ENCODE measurements at regions not wholly inside any gene's neighbourhood (a gene's known extent, or its start where the extent isn't known, plus 50 kb on each side); places are given as distances from the start of the nearest gene placed in this dataset.
"Not testable (repeated sequence)": the region's sequence is repeated elsewhere in the genome, so short reads cannot be mapped to it uniquely, and the experiment has no call there.

DNA sequence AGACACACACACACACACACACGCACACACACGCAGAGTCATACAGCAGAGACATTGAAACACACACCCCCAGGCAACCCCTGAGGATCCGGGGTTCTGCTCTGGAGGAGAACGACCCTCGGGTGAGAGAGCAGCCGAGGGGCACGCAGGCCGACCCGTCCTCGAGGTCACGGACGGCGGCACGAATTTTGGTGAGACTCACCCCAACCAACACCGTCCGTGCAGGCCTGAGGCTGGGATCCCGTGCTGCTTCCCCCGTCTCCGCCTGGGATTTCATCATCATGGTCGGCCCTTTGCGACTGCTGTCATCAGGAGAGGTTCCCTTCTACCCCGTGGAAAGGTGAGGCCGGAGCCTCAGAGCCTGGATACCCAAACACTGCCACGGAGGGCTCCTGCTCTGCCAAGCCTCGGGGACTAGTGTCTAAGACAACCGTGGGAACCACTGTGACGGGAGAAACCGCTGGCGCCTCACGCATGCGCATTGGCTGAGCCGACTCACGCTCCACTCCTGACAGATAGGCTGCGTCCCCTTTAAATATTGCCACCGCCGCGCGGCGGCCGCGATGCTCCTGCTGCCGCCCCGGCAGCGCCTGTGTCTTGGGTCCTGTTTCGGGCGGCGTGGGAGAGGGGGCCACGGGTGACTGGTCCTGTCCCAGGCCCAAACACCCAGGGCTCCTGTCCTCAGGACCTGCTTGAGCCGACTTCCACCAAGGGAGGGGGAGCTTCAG lies 699.1 kb upstream of the TPTE start:
- not testable (repeated sequence) for DNase-seq; H3K4me1 Mint-ChIP-seq; H3K27ac Mint-ChIP-seq; H3K9me3 Mint-ChIP-seq; H3K27me3 Mint-ChIP-seq; H3K36me3 Mint-ChIP-seq; ATAC-seq (replicated peaks); H3K4me3 Mint-ChIP-seq

DNA sequence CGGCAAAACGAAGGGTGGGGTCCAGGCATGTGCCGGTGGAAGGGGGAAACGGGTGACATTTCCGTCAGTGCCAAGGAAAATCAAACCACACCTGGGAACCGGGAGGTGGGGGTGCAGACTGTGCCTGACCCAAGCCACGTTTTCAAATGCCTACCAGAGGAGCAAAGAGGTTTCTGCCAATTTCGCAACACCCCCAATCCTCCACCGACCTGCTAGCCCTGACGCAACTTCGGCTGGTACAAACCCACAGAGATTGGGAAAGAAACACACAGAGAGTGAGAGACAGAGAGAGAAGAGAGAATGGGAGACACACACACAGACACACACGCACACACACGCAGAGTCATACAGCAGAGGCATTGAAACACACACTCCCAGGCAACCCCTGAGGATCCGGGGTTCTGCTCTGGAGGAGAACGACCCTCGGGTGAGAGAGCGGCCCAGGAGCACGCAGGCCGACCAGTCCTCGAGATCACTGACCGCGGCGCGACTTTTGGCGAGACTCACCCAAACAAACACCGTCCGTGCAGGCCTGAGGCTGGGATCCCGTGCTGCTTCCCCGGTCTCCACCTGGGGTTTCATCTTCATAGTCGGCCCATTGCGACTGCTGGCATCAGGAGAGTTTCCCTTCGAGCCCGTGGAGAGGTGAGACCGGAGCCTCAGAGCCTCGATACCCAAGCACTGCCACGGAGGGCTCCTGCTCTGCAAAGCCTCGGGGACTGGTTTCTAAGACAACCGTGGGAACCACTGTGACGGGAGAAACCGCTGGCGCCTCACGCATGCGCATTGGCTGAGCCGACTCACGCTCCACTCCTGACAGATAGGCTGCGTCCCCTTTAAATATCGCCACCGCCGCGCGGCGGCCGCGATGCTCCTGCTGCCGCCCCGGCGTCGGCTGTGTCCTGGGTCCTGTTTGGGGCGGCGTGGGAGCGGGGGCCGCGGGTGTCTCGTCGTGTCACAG lies 697.9 kb upstream of the TPTE start:
- H3K9me3 Mint-ChIP-seq; H3K27me3 Mint-ChIP-seq; H3K27ac Mint-ChIP-seq; DNase-seq; H3K36me3 Mint-ChIP-seq; H3K4me1 Mint-ChIP-seq; ATAC-seq (replicated peaks); H3K4me3 Mint-ChIP-seq: not testable (repeated sequence)

DNA sequence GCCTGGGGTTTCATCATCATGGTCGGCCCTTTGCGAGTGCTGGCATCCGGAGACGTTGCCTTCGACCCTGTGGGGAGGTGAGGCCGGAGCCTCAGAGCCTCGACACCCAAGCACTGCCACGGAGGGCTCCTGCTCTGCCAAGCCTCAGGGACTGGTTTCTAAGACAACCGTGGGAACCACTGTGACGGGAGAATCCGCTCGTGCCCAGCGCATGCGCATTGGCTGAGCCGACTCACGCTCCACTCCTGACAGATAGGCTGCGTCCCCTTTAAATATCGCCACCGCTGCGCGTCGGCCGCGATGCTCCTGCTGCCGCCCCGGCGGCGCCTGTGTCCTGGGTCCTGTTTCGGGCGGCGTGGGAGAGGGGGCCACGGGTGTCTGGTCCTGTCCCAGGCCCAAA lies 690.6 kb upstream of the TPTE start:
- not testable (repeated sequence) for H3K27ac Mint-ChIP-seq

DNA sequence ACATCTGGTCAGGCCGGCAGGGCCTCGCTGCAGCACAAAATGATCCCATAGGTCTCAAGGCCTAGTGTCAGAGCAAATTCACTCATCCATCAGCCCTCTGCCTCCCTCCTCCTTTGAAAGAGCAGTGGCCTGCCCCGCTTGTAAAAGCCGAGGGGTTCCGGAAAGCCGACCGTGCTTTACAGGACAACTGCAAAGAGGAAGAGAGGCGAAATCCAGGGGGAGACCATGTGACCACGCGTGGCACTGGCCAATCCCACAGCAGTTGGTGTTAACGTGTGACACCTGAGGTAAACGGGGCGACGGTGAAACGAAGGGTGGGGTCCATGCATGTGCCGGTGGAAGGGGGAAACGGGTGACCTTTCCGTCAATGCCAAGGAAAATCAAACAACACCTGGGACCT lies 688.6 kb upstream of the TPTE start:
- H3K4me3 Mint-ChIP-seq; ATAC-seq (replicated peaks); H3K4me1 Mint-ChIP-seq; H3K9me3 Mint-ChIP-seq; H3K27me3 Mint-ChIP-seq; H3K36me3 Mint-ChIP-seq; DNase-seq; H3K27ac Mint-ChIP-seq: not testable (repeated sequence)

More for the DNA sequence above, 690.6 kb upstream of the TPTE start:
- not testable (repeated sequence) for H3K4me3 Mint-ChIP-seq; H3K36me3 Mint-ChIP-seq; H3K27me3 Mint-ChIP-seq; H3K9me3 Mint-ChIP-seq; ATAC-seq (replicated peaks); DNase-seq; H3K4me1 Mint-ChIP-seq

DNA sequence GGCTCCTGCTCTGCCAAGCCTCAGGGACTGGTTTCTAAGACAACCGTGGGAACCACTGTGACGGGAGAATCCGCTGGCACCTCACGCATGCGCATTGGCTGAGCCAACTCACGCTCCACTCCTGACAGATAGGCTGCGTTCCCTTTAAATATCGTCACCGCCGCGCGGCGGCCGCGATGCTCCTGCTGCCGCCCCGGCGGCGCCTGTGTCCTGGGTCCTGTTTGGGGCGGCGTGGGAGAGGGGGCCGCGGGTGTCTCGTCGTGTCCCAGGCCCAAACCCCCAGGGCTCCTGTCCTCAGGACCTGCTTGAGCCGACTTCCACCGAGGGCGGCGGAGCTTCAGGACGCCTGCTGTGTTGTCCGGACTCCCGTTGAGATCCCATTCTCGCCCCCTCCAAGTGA lies 684.8 kb upstream of the TPTE start:
- H3K36me3 Mint-ChIP-seq; DNase-seq; ATAC-seq (replicated peaks); H3K4me1 Mint-ChIP-seq; H3K27ac Mint-ChIP-seq; H3K27me3 Mint-ChIP-seq; H3K4me3 Mint-ChIP-seq: not testable (repeated sequence)
- H3K9me3 Mint-ChIP-seq: peaks cover 10 to 22% of the 10 kb centered on the region in 2 donors

DNA sequence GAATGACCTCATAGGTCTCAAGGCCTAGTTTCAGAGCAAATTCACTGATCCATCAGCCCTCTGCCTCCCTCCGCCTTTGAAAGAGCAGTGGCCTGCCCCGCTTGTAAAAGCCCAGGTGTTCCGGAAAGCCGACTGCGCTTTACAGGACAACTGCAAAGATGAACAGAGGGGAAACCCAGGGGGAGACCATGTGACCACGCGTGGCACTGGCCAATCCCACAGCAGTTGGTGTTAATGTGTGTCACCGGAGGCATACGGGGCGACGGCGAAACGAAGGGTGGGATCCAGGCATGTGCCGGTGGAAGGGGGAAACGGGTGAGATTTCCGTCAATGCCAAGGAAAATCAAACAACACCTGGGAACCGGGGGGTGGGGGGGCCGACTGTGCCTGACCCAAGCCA lies 684.4 kb upstream of the TPTE start:
- ATAC-seq (replicated peaks); H3K4me1 Mint-ChIP-seq; H3K27me3 Mint-ChIP-seq; H3K4me3 Mint-ChIP-seq; H3K36me3 Mint-ChIP-seq; H3K27ac Mint-ChIP-seq; DNase-seq: not testable (repeated sequence)
- peaks cover 10 to 24% of the 10 kb centered on the region in 2 donors for H3K9me3 Mint-ChIP-seq

DNA sequence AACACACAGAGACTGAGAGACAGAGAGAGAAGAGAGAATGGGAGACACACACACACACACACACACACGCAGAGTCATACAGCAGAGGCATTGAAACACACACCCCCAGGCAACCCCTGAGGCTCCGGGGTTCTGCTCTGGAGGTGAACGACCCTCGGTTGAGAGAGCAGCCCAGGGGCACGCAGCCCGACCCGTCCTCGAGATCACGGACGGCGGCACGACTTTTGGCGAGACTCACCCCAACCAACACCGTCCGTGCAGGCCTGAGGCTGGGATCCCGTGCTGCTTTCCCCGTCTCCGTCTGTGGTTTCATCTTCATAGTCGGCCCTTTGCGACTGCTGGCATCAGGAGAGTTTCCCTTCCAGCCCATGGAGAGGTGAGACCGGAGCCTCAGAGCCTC lies 683.9 kb upstream of the TPTE start:
- not testable (repeated sequence) for ATAC-seq (replicated peaks); H3K4me1 Mint-ChIP-seq; DNase-seq; H3K27ac Mint-ChIP-seq; H3K4me3 Mint-ChIP-seq; H3K36me3 Mint-ChIP-seq; H3K27me3 Mint-ChIP-seq
- peaks cover 10 to 24% of the 10 kb centered on the region in 2 donors for H3K9me3 Mint-ChIP-seq

DNA sequence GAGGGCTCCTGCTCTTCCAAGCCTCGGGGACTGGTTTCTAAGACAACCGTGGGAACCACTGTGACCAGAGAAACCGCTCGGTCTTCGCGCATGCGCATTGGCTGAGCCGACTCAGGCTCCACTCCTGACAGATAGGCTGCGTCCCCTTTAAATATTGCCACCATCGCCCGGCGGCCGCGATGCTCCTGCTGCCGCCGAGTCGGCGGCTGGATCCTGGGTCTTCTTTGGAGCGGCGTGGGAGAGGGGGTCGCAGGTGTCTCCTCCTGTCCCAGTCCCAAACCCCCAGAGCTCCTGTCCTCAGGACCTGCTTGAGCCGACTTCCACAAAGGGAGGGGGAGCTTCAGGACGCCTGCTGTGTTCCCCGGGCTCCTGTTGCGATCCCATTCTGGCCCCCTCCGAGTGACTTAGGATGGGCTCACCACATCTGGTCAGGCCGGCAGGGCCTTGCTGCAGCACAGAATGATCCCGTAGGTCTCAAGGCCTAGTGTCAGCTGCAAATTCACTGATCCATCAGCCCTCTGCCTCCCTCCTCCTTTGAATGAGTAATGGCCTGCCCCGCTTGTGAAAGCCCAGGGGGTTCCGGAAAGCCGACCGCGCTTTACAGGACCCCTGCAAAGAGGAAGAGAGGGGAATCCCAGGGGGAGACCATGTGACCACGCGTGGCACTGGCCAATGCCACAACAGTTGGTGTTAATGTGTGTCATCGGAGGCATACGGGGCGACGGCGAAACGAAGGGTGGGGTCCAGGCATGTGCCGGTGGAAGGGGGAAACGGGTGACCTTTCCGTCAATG lies 683.2 kb upstream of the TPTE start:
- peaks cover 10 to 24% of the 10 kb centered on the region in 2 donors for H3K9me3 Mint-ChIP-seq
- ATAC-seq (replicated peaks): no peak
- no peak for DNase-seq
- H3K4me1 Mint-ChIP-seq: no peaks in the 10 kb centered on the region
- peaks cover 4 to 6% of the 10 kb centered on the region in 2 donors for H3K36me3 Mint-ChIP-seq
- no peak overlapping the region for H3K27ac Mint-ChIP-seq
- no peak overlapping the region for H3K4me3 Mint-ChIP-seq
- no peaks in the 10 kb centered on the region for H3K27me3 Mint-ChIP-seq

DNA sequence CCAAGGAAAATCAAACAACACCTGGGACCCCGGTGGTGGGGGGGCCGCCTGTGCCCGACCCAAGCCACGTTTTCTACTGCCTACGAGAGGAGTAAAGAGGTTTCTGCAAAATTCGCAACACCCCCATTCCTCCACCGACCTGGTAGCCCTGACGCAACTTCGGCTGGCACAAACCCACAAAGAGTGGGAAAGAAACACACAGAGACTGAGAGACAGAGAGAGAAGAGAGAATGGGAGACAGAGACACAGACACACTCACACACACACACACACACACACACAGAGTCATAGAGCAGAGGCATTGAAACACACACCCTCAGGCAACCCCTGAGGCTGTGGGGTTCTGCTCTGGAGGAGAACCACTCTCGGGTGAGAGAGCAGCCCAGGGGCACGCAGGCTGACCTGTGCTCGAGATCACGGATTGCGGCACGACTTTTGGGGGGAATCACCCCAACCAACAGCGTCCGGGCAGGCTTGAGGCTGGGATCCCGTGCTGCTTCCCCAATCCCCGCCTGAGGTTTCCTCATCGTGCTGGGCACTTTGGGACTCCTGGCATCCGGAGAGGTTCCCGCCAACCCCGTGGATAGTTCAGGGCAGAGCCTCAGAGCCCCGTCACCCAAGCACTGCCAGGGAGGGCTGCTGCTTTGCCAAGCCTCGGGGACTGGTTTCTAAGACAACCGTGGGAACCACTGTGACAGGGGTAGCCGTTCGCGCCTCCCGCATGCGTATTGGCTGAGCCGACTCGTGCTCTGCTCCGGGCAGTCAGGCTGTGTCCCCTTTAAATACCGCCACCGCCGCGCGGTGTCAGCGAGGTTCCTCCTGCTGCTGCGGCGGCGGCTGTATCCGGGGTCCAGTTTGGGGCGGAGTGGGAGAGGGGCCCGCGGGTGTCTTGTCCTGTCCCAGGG lies 682.4 kb upstream of the TPTE start:
- Mint-ChIP-seq H3K9me3 (peaks cover 10 to 24% of the 10 kb centered on the region in 2 donors), H3K27ac (no peak overlapping the region), H3K4me1 (no peaks in the 10 kb centered on the region), H3K36me3 (peaks cover 4 to 6% of the 10 kb centered on the region in 2 donors), H3K27me3 (no peaks in the 10 kb centered on the region), H3K4me3 (no peak overlapping the region)
- DNase-seq (no peak), ATAC-seq (replicated peaks) (peak in 1 of 2 donors; percentile 41)

DNA sequence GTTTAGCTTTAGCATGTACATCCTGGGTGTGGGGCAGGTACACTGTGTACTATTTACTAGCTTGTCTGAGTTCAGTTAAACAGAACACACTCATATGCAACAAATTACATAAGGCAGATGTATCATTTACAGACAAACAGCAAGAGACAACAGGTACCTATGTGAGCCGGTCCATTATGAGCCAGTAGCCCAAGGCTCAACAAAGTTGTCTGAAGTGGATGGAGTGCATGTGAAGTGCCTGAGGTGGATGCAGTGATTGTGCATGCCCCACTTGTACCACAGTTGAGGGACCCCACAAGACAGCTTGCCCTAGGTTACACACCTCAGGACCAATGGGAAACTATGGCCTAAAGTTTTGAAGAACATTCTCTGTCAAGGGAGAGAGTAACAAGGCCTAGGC lies 677.3 kb upstream of the TPTE start:
- not testable (repeated sequence) for H3K27ac Mint-ChIP-seq; ATAC-seq (replicated peaks); H3K4me1 Mint-ChIP-seq; H3K27me3 Mint-ChIP-seq; DNase-seq; H3K36me3 Mint-ChIP-seq; H3K4me3 Mint-ChIP-seq; H3K9me3 Mint-ChIP-seq

DNA sequence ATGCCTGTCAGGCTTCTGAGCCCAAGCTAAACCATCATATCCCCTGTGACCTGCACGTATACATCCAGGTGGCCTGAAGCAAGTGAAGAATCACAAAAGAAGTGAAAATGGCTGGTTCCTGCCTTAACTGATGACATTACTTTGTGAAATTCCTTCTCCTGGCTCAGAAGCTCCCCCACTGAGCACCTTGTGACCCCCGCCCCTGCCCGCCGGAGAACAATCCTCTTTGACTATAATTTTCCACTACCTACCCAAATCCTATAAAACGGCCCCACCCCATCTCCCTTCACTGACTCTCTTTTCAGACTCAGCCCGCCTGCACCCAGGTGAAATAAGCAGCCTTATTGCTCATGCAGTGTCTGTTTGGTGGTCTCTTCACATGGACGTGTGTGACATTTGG lies 673.9 kb upstream of the TPTE start:
- H3K4me1 Mint-ChIP-seq; H3K27ac Mint-ChIP-seq; H3K27me3 Mint-ChIP-seq; DNase-seq; H3K36me3 Mint-ChIP-seq; ATAC-seq (replicated peaks); H3K4me3 Mint-ChIP-seq; H3K9me3 Mint-ChIP-seq: not testable (repeated sequence)

DNA sequence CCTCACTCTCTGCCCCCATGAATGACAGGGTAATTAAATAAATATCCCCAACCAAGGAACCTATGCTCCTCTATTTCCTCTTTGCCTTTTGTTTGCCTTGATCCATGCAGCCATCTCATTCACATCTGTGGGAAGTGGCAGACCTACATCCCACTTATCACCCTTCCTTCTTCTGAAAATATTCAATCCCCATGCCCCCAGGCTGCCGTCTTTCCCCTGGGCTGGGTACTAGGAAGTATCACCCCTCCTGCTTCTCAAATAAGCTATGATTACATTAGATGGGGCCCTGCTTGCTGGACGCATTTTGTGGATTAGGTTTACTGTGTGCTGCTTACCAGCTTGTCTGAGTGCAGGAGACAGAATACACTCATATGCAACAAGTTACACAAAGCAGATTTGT lies 670.2 kb upstream of the TPTE start:
- not testable (repeated sequence) for H3K4me3 Mint-ChIP-seq; H3K4me1 Mint-ChIP-seq; H3K27ac Mint-ChIP-seq; H3K27me3 Mint-ChIP-seq; ATAC-seq (replicated peaks); DNase-seq; H3K9me3 Mint-ChIP-seq; H3K36me3 Mint-ChIP-seq

DNA sequence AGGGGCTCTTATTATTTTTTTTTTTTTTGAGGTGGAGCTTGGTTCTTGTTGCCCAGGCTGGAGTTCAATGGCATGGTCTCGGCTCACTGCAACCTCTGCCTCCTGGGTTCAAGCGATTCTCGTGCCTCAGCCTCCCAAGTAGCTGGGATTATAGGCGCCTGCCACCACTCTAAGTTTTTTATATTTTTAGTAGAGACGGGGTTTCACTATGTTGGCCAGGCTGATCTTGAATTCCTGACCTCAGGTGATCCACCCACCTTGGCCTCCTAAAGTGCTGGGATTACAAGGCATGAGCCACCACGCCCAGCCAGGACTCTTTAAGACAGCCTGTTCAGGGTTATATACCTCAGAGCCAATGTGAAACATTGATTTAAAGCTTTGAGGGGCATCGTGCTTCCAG lies 669.7 kb upstream of the TPTE start:
- not testable (repeated sequence) for H3K4me1 Mint-ChIP-seq, H3K36me3 Mint-ChIP-seq

More for the DNA sequence above, 669.7 kb upstream of the TPTE start:
- not testable (repeated sequence) for H3K9me3 Mint-ChIP-seq; H3K27ac Mint-ChIP-seq; H3K4me3 Mint-ChIP-seq; DNase-seq; H3K27me3 Mint-ChIP-seq; ATAC-seq (replicated peaks)
